Muscle layer of colon (tissue), 2 donors: ENCODE measurements at regions not wholly inside any gene's neighbourhood (a gene's known extent, or its start where the extent isn't known, plus 50 kb on each side); places are given as distances from the start of the nearest gene placed in this dataset.

ENCODE experiments used
- H3K27ac ChIP-seq: one replicate; pipeline ENCODE4 v1.7.0; 2013; ENCODE audit warnings: low read depth, mild to moderate bottlenecking, low read length, moderate library complexity
- H3K27me3 ChIP-seq, 2 donors: one replicate each; pipeline ENCODE4 v1.7.0; 2013; ENCODE audit warnings: low read length in 2 of 2, mild to moderate bottlenecking in 2 of 2; ENCODE audit not compliant: insufficient read depth in 2 of 2, control insufficient read depth in 1 of 2
- H3K36me3 ChIP-seq: one replicate; pipeline ENCODE4 v1.7.0; 2013; ENCODE audit warnings: mild to moderate bottlenecking, low read length; ENCODE audit not compliant: insufficient read depth
- H3K4me1 ChIP-seq: one replicate; pipeline ENCODE4 v1.7.0; 2013; ENCODE audit warnings: mild to moderate bottlenecking, low read length; ENCODE audit not compliant: insufficient read depth
- H3K4me3 ChIP-seq, 2 donors: one replicate each; pipeline ENCODE4 v1.7.0; 2013; ENCODE audit warnings: low read length in 2 of 2, low read depth in 1 of 2, mild to moderate bottlenecking in 1 of 2, moderate library complexity in 1 of 2
- H3K9ac ChIP-seq: one replicate; pipeline ENCODE4 v1.7.0; 2013; ENCODE audit warnings: low read length
- H3K9me3 ChIP-seq: one replicate; pipeline ENCODE4 v1.7.0; 2013; ENCODE audit warnings: mild to moderate bottlenecking, low read length
- donor health status: abdominal sarcoma.
- donor health status: Adenocarcinoma of cecum.

DNA sequence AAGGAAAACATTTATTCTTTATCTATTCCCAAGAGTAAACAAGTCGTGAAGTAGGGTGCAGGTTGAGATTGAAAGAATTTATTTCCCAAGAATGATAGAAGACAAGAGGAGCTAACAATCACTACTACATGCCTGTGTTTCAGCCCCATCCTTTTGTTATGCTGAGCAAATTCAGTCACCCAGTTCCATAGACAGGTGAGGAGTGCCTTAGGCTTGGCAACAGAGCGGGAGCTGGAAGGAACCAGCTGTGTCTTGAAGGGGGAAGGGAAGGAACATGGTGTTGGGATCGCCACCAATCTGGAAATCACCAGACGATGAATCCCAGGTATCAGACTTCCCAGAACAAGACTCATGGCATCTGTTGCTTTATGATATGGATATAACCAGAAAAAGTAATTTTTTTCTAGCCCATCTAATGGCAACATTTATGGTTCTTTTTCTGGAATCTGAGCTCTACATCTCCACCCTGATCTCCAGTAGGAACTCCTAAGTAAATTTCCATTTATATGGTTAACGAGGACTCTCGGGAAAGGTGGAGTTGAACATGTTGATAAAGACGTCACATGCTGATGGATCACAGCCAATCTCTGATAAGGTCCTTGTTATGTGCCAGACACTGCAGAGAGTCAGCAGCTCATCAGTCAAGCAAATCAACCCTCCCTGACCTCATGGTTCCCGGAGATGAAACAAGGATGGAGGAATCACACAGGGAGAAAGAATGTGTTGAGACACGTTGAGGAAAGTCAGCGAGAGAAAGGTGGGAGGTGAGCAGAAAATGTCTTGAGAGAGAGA lies 344.9 kb downstream of the SMOC2 start:
- Histone ChIP-seq H3K36me3 (no peaks in the 10 kb centered on the region), H3K9ac (no peak overlapping the region), H3K4me3 (no peak overlapping the region), H3K9me3 (no peaks in the 10 kb centered on the region), H3K27ac (no peak overlapping the region), H3K27me3 (no peaks in the 10 kb centered on the region), H3K4me1 (no peaks in the 10 kb centered on the region)

DNA sequence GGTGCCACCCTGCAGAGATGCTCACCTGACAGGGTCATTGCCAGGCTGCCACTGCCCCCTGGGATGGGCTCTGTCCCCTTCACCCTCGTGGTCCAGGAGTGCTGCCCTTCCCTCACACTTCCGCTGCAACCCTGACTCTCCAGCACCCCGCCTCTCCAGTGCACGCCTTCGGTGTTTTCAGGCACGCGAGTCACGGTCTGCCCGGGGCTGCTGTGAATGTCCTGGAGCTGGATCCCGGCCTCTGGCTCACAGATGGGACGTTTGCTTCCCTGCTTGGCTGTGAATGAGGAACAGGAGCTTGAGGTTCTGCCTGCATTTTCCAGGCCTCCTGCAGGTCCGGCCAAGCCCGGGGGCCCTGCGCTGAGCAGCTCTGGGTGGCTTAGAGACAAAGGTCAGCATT lies 343.4 kb downstream of the SMOC2 start:
- Histone ChIP-seq H3K36me3 (no peaks in the 10 kb centered on the region), H3K27me3 (no peaks in the 10 kb centered on the region), H3K9me3 (peaks cover 5% of the 10 kb centered on the region), H3K4me1 (no peaks in the 10 kb centered on the region), H3K27ac (no peak overlapping the region), H3K9ac (no peak overlapping the region), H3K4me3 (no peak overlapping the region)

GRCh38 chr6:168783720-168784119 lies 342.7 kb downstream of the SMOC2 start:
- H3K4me3 ChIP-seq, result no peak overlapping the region
- H3K27me3 ChIP-seq, result no peaks in the 10 kb centered on the region
- H3K36me3 ChIP-seq, result no peaks in the 10 kb centered on the region
- H3K27ac ChIP-seq, result no peak overlapping the region
- peaks cover 4% of the 10 kb centered on the region for H3K4me1 ChIP-seq
- H3K9ac ChIP-seq, result no peak overlapping the region
- H3K9me3 ChIP-seq, result peaks cover 5% of the 10 kb centered on the region

GRCh38 chr6:168782187-168782751 lies 341.3 kb downstream of the SMOC2 start:
- Histone ChIP-seq H3K36me3 (no peaks in the 10 kb centered on the region), H3K9me3 (peaks cover 5% of the 10 kb centered on the region), H3K4me3 (no peak overlapping the region), H3K27me3 (no peaks in the 10 kb centered on the region), H3K9ac (no peak overlapping the region), H3K27ac (no peak overlapping the region), H3K4me1 (peaks cover 16% of the 10 kb centered on the region)

GRCh38 chr6:168778201-168778600 lies 337.2 kb downstream of the SMOC2 start:
- Histone ChIP-seq H3K27me3 (no peaks in the 10 kb centered on the region), H3K4me1 (peaks cover 16% of the 10 kb centered on the region), H3K4me3 (no peak overlapping the region), H3K9me3 (peaks cover 9% of the 10 kb centered on the region), H3K9ac (no peak overlapping the region), H3K27ac (no peak overlapping the region), H3K36me3 (no peaks in the 10 kb centered on the region)

DNA sequence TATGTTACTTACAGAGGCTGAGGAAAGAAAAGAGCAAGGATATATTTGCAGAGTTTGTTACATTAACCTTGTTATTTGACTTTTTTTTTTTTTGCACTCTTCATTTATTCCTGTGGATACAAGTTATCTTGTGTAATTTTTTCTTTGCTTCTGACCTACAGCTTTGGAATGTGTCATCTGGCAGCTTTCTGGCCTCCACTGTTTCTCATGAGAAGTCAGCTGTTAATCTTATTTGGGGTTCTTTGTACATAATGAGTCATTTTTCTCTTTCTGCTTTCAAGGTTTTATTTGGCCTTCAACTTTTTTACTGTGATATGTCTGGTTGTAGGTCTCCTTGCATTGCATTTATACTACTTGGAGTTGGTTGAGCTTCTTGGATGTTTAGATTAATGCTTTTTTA lies 333.4 kb downstream of the SMOC2 start:
- H3K36me3 ChIP-seq, result no peaks in the 10 kb centered on the region
- H3K4me1 ChIP-seq, result peaks cover 16% of the 10 kb centered on the region
- H3K27me3 ChIP-seq, result no peaks in the 10 kb centered on the region
- H3K4me3 ChIP-seq, result no peak overlapping the region
- no peak overlapping the region for H3K9ac ChIP-seq
- H3K9me3 ChIP-seq, result peaks cover 4% of the 10 kb centered on the region
- no peak overlapping the region for H3K27ac ChIP-seq

DNA sequence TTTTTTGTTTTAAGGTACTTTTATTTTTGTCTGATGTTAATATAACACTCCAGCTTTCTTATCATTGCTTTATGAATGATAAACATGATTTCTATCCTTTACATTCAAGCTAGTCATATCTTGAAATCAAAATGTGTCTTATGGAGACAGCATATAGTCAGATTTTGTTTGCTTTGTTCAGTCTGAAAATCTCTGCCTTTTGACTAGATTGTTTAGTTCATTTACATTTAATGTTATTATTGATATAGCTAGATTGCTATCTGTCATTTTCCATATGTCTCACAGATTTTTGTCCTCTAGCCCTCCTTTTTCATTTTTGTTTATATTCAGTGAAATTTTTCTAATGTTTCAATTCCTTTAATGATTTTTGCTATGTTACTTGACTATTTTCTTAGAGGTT lies 332.8 kb downstream of the SMOC2 start:
- H3K36me3 ChIP-seq, result no peaks in the 10 kb centered on the region
- no peak overlapping the region for H3K9ac ChIP-seq
- no peaks in the 10 kb centered on the region for H3K27me3 ChIP-seq
- no peak overlapping the region for H3K27ac ChIP-seq
- H3K9me3 ChIP-seq, result peaks cover 4% of the 10 kb centered on the region
- H3K4me3 ChIP-seq, result no peak overlapping the region
- peaks cover 13% of the 10 kb centered on the region for H3K4me1 ChIP-seq

DNA sequence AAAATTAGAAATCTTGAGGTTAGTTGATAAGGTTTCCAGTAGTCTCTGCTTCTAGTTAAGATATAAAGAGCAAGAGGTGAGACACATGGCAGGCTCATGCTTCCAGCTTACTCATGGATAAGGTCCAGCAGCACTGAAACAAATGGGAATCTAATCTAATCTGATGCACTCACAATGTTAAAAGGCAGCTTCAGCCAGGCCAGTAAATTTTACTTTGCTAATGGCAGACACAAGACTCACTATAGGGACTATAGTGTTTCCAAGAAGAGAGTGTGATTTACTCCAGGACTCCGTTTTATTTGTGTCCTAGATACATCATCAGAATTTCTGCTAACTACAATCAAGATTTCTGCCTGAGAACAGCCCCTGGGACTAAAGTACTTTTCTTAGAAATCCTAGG lies 324.8 kb downstream of the SMOC2 start:
- Histone ChIP-seq H3K4me1 (no peaks in the 10 kb centered on the region), H3K4me3 (no peak overlapping the region)

GRCh38 chr6:168756009-168756634 lies 315.1 kb downstream of the SMOC2 start:
- Histone ChIP-seq H3K4me3 (no peak overlapping the region), H3K9ac (no peak overlapping the region), H3K36me3 (no peaks in the 10 kb centered on the region), H3K4me1 (no peaks in the 10 kb centered on the region), H3K27me3 (no peaks in the 10 kb centered on the region), H3K27ac (no peak overlapping the region), H3K9me3 (no peaks in the 10 kb centered on the region)

More for the DNA sequence above, 324.8 kb downstream of the SMOC2 start:
- Histone ChIP-seq H3K9me3 (no peaks in the 10 kb centered on the region), H3K27me3 (no peaks in the 10 kb centered on the region), H3K9ac (no peak overlapping the region), H3K27ac (no peak overlapping the region), H3K36me3 (no peaks in the 10 kb centered on the region)

- Histone ChIP-seq H3K27me3 (no peaks in the 10 kb centered on the region), H3K36me3 (no peaks in the 10 kb centered on the region), H3K9me3 (no peaks in the 10 kb centered on the region), H3K27ac (no peak overlapping the region), H3K4me3 (no peak overlapping the region), H3K4me1 (no peaks in the 10 kb centered on the region), H3K9ac (no peak overlapping the region)
Observed at GRCh38 chr6:168746643-168747042, 305.7 kb downstream of the SMOC2 start.

- Histone ChIP-seq H3K4me1 (no peaks in the 10 kb centered on the region), H3K4me3 (no peak overlapping the region), H3K9ac (no peak overlapping the region), H3K27me3 (no peaks in the 10 kb centered on the region), H3K36me3 (no peaks in the 10 kb centered on the region), H3K9me3 (no peaks in the 10 kb centered on the region), H3K27ac (no peak overlapping the region)
Observed at GRCh38 chr6:168746013-168746412, 305.0 kb downstream of the SMOC2 start.
